Left ventricle myocardium inferior (tissue), 1 donor: ENCODE measurements at regions not wholly inside any gene's neighbourhood (a gene's known extent, or its start where the extent isn't known, plus 50 kb on each side); places are given as distances from the start of the nearest gene placed in this dataset.

Source experiments
- DNase-seq: peaks from one replicate; pipeline ENCODE4 v3.0.0-alpha.2; 2020
- H3K27ac ChIP-seq: fragments of 200-600 bp; replicated peaks from 2 replicates; pipeline ENCODE4 v1.8.0; 2021
- H3K27me3 ChIP-seq: fragments of 200-600 bp; 2 replicates; pipeline ENCODE4 v1.8.0; 2021; ENCODE audit warnings: low read depth
- H3K36me3 ChIP-seq: fragments of 200-600 bp; 2 replicates; pipeline ENCODE4 v1.8.0; 2021
- H3K4me1 ChIP-seq: fragments of 200-600 bp; 2 replicates; pipeline ENCODE4 v1.8.0; 2021
- H3K4me3 ChIP-seq: fragments of 200-600 bp; 2 replicates; pipeline ENCODE4 v1.8.0; 2021; ENCODE audit warnings: mild to moderate bottlenecking, moderate library complexity
- H3K9me3 ChIP-seq: fragments of 200-600 bp; replicated peaks from 2 replicates; pipeline ENCODE4 v1.8.0; 2021
- CTCF ChIP-seq: fragments of 200-600 bp; IDR thresholded peaks from 2 replicates; pipeline ENCODE4 v1.8.0; 2021; ENCODE audit warnings: antibody characterized with exemption, mild to moderate bottlenecking, borderline replicate concordance
- intact Hi-C: fragments of 100-400 bp; cut with micrococcal nuclease; formaldehyde crosslinking; loops from one replicate; pipeline ENCODE4 v1.11.0; 2022
- donor health status: DM: no; HTN: yes; CAD: no; lungs with severe emphysema.

DNA sequence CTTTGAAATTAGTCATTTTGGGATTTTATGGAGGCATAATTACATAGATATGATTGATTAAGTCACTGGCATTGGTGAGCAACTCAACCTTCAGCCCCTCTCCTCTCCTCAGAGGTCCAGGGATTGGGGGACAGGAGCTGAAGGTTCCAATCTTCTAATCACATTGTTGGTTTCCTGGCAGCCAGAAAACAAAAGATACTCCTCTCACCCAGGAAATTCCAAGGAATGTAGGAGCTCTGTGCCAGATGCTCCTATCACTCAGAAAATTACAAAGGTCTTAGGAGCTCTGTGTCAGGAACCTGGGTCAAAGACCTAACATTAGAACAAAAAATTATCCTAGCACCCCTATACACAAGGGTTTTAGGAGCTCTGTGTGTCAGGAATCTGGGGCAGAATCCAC lies 679.7 kb upstream of the ID4 start:
- intact Hi-C loops, result no loop called here
- no peaks in the 10 kb centered on the region for H3K36me3 ChIP-seq
- TF ChIP-seq CTCF, result no peak
- no peak for DNase-seq
- H3K4me3 ChIP-seq, result no peak overlapping the region
- no peaks in the 10 kb centered on the region for H3K27me3 ChIP-seq
- no peak overlapping the region for H3K27ac ChIP-seq
- no peaks in the 10 kb centered on the region for H3K9me3 ChIP-seq
- peaks cover 7% of the 10 kb centered on the region for H3K4me1 ChIP-seq

DNA sequence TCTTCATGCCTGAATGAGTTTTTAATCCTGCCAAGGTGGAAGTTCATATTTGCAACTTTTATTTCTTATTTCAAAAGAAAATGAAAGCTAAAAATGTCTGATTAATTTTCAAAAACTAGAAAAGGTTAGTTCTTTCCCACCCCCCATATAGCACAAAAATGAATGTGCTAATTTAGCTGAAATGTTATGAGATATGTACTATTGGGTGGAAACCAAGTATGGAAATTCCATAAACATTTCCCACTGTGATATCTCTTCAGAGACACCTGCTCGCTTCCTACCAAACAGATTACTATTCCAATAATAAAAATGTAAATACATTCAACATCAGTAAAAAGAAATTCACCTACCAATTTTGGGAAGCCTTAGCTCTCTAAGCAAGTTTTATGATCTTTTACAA lies 678.6 kb upstream of the ID4 start:
- Histone ChIP-seq H3K4me1 (peaks cover 7% of the 10 kb centered on the region), H3K27me3 (no peaks in the 10 kb centered on the region), H3K27ac (no peak overlapping the region), H3K36me3 (no peaks in the 10 kb centered on the region), H3K9me3 (no peaks in the 10 kb centered on the region), H3K4me3 (no peak overlapping the region)
- intact Hi-C loops, result no loop called here
- no peak for TF ChIP-seq CTCF
- no peak for DNase-seq

GRCh38 chr6:19159089-19159488 lies 678.1 kb upstream of the ID4 start:
- H3K27me3 ChIP-seq, result no peaks in the 10 kb centered on the region

GRCh38 chr6:19159561-19159960 lies 677.6 kb upstream of the ID4 start:
- intact Hi-C loops, result no loop called here
- no peaks in the 10 kb centered on the region for H3K36me3 ChIP-seq
- no peaks in the 10 kb centered on the region for H3K4me1 ChIP-seq
- no peak overlapping the region for H3K27ac ChIP-seq
- TF ChIP-seq CTCF, result no peak
- H3K27me3 ChIP-seq, result no peaks in the 10 kb centered on the region
- DNase-seq, result no peak
- H3K9me3 ChIP-seq, result no peaks in the 10 kb centered on the region
- no peak overlapping the region for H3K4me3 ChIP-seq

More at GRCh38 chr6:19159089-19159488, 678.1 kb upstream of the ID4 start:
- H3K4me1 ChIP-seq, result peaks cover 4% of the 10 kb centered on the region
- H3K36me3 ChIP-seq, result no peaks in the 10 kb centered on the region
- H3K9me3 ChIP-seq, result no peaks in the 10 kb centered on the region
- TF ChIP-seq CTCF, result no peak
- H3K27ac ChIP-seq, result no peak overlapping the region
- no peak overlapping the region for H3K4me3 ChIP-seq
- intact Hi-C loops, result no loop called here
- no peak for DNase-seq

DNA sequence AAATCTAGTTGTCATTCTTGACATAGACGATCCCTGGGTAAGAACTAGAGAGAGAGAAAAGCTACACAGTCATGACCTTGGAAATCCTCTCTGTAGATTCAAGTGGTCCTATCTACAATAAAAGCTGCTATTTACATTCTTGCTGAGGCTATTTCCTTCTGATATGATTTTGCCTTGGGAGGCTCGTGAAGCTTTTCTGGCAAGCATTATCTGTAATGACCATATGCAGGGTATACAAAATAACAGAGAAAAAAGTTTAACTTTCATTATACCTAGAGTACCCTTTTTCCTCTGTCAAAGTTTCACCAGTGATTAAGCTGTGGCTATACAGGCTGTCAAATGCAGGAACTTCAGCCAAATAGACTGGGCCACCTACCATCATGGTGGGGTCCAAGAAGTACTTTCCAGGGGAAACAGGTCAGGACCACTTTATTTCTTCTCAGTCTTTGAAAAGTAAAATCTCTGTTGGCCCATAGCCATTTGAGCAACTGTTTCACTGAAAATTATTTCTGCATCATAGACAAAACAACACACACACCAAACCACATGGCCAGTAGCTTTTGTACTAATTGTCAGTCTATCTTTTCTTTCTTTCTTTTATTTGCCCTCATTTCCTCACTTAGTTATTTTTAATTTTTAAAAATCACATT lies 677.0 kb upstream of the ID4 start:
- no peaks in the 10 kb centered on the region for H3K9me3 ChIP-seq
- no peaks in the 10 kb centered on the region for H3K36me3 ChIP-seq
- H3K27me3 ChIP-seq, result no peaks in the 10 kb centered on the region
- intact Hi-C loops, result no loop called here
- H3K4me1 ChIP-seq, result no peaks in the 10 kb centered on the region
- no peak overlapping the region for H3K4me3 ChIP-seq
- no peak overlapping the region for H3K27ac ChIP-seq
- DNase-seq, result no peak
- no peak for TF ChIP-seq CTCF
